Transverse colon (tissue), 4 donors: ENCODE measurements at regions not wholly inside any gene's neighbourhood (a gene's known extent, or its start where the extent isn't known, plus 50 kb on each side); places are given as distances from the start of the nearest gene placed in this dataset.

Source experiments
- CTCF ChIP-seq, 5 experiments: fragments of 200-600 bp in 3 of 5; fragments of 450-650 bp in 2 of 5; sonication (generic) in 3 of 5; IDR thresholded peaks; 1 replicate in 2 of 5; 2 replicates in 3 of 5; pipeline ENCODE4 v1.5.1; 2016 to 2017; ENCODE audit warnings: antibody characterized with exemption in 5 of 5, inconsistent platforms in 3 of 5, mild to moderate bottlenecking in 2 of 5, moderate library complexity in 1 of 5
- EP300 ChIP-seq: sonication (generic); formaldehyde crosslinking; IDR thresholded peaks from one replicate; pipeline ENCODE4 v1.6.1; 2017; ENCODE audit warnings: antibody characterized with exemption, low read depth
- POLR2A ChIP-seq: fragments of 450-650 bp; IDR thresholded peaks from one replicate; pipeline ENCODE4 v1.6.1; 2016; ENCODE audit warnings: antibody characterized with exemption, mild to moderate bottlenecking, moderate library complexity
- POLR2AphosphoS5 ChIP-seq, 3 donors: sonication (generic); formaldehyde crosslinking; IDR thresholded peaks; one replicate each; pipeline ENCODE4 v1.6.1; 2016; ENCODE audit warnings: antibody characterized with exemption in 3 of 3

- TF ChIP-seq CTCF (IDR thresholded peaks at IDR 0.05) (no peak), POLR2AphosphoS5 (IDR thresholded peaks at IDR 0.05) (no peak), POLR2A (no peak), EP300 (no peak)
These were observed 104.8 kb upstream of the ERCC6L2 start for GRCh38 chr9:95770653-95771131.
